SK-MEL-5 (cell line): ENCODE measurements at regions not wholly inside any gene's neighbourhood (a gene's known extent, or its start where the extent isn't known, plus 50 kb on each side); places are given as distances from the start of the nearest gene placed in this dataset.

Experiments used
- DNase-seq: peaks from one replicate; pipeline ENCODE4 v3.0.0-alpha.2; 2016; ENCODE audit warnings: low read depth, low spot score
- in situ Hi-C: cut with HindIII; loops from 2 replicates; pipeline ENCODE4 v1.10.0; 2016; ENCODE audit warnings: low sequenced_read_pairs, high pct_unique_total_duplicates, low pct_unique_long_range_greater_than_20kb
- small RNA-seq, 2 experiments: library from RNA; depleted of rRNA; stranded (forward); fragments of <200 nt; gene quantifications; one replicate each; pipeline ENCODE3, GENCODE V24; 2014

GRCh38 chr1:29381426-29381825 lies 145.1 kb downstream of the PTPRU start:
- DNase-seq, result no peak
- in situ Hi-C loops, result no loop called here

- in situ Hi-C loops, result no loop called here
- DNase-seq, result no peak
These were observed 144.2 kb downstream of the PTPRU start for GRCh38 chr1:29380532-29380931.

GRCh38 chr1:29379443-29380073 lies 143.2 kb downstream of the PTPRU start:
- in situ Hi-C loops, result no loop called here
- peak; percentile 48 for DNase-seq

Small RNA genes in the stretch of these regions (small RNA-seq; reads per million reads assigned to genes)
- 0 reads per million in 2 experiments for gene AL021921.1
